A549 (cell line): ENCODE measurements at regions not wholly inside any gene's neighbourhood (a gene's known extent, or its start where the extent isn't known, plus 50 kb on each side); places are given as distances from the start of the nearest gene placed in this dataset.

Source experiments
- BHLHE40 ChIP-seq: IDR thresholded peaks from 2 replicates; pipeline ENCODE4 v1.6.1; 2012; ENCODE audit warnings: low read depth, low read length, inconsistent platforms
- CBX2 ChIP-seq: fragments of 200-600 bp; sonication (generic); IDR thresholded peaks from 2 replicates; pipeline ENCODE4 v1.6.1; 2016; ENCODE audit warnings: low read depth, mild to moderate bottlenecking, borderline replicate concordance
- EHMT2 ChIP-seq: fragments of 200-600 bp; sonication (generic); IDR thresholded peaks from 2 replicates; pipeline ENCODE4 v1.6.1; 2016; ENCODE audit warnings: antibody characterized with exemption, low read depth, mild to moderate bottlenecking, moderate library complexity
- ESRRA ChIP-seq: fragments of 150-350 bp; IDR thresholded peaks from 2 replicates; pipeline ENCODE4 v1.6.1; 2014; ENCODE audit warnings: mild to moderate bottlenecking, low read length, borderline replicate concordance
- FOSL2 ChIP-seq, 2 experiments: fragments of 450-650 bp in 1 of 2; fragments of >200 bp in 1 of 2; sonication (Bioruptor Twin) in 1 of 2; formaldehyde crosslinking; IDR thresholded peaks; 2 replicates each; pipeline versions ENCODE4 v1.5.0 to v1.6.1; 2016 to 2020; ENCODE audit warnings: mild to moderate bottlenecking in 1 of 2, moderate library complexity in 1 of 2
- HOXA7 ChIP-seq: fragments of 250-450 bp; sonication (Bioruptor Pico); IDR thresholded peaks from 2 replicates; pipeline ENCODE4 v1.5.0; 2020; ENCODE audit warnings: mild to moderate bottlenecking, moderate library complexity
- JUN ChIP-seq, 2 experiments: fragments of >200 bp; sonication (Bioruptor Twin); formaldehyde crosslinking; IDR thresholded peaks; 2 replicates in 1 of 2; 3 replicates in 1 of 2; pipeline ENCODE4 v1.6.1; 2016 to 2017
- POLR2A ChIP-seq: IDR thresholded peaks from 2 replicates; pipeline ENCODE4 v1.6.1; 2012; ENCODE audit warnings: mild to moderate bottlenecking, low read length
- RCOR1 ChIP-seq: fragments of 150-350 bp; IDR thresholded peaks from 2 replicates; pipeline ENCODE4 v1.6.1; 2014; ENCODE audit warnings: antibody characterized with exemption, low read length, low read depth
- RFX5 ChIP-seq: fragments of 450-650 bp; IDR thresholded peaks from 2 replicates; pipeline ENCODE4 v1.7.1; 2014; ENCODE audit warnings: antibody characterized with exemption, mild to moderate bottlenecking, moderate library complexity
- SMC3 ChIP-seq: fragments of >200 bp; sonication (Bioruptor Twin); formaldehyde crosslinking; IDR thresholded peaks from 3 replicates; pipeline ENCODE4 v1.6.1; 2018; ENCODE audit warnings: inconsistent platforms
- TF ChIP-seq, protein P1 (sequence below): fragments of >200 bp; sonication (Bioruptor Twin); formaldehyde crosslinking; IDR thresholded peaks from 3 replicates; pipeline ENCODE4 v1.5.1; 2016
- TF ChIP-seq, protein P2 (sequence below): fragments of 150-350 bp; IDR thresholded peaks from 2 replicates; pipeline ENCODE4 v1.6.1; 2014; ENCODE audit warnings: low read depth, mild to moderate bottlenecking, low read length
- TF ChIP-seq, protein P3 (sequence below): fragments of 250-450 bp; sonication (Bioruptor Pico); IDR thresholded peaks from 2 replicates; pipeline ENCODE4 v1.5.0; 2021; ENCODE audit warnings: mild to moderate bottlenecking, moderate library complexity, borderline replicate concordance

DNA sequence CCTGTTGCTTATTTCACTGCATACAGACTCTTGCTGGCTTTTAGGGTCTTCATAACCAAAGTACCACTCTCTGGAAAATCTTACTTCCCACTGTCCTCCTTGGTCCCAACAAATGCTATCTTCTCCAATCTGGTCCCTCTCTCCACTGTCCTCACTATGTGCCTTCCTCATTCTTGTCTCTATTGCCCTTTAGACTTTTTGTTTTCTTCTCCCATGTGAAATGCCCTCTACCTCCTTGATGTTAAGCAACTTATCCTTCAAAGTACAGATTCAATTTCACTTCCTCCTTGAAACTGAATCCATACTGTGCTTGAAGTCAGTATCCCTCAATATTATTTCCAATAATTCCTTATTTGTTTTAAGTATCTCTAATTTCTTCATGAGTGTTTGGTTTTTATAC lies 60.8 kb downstream of the CGGBP1 start:
- TF ChIP-seq, protein P1, sequence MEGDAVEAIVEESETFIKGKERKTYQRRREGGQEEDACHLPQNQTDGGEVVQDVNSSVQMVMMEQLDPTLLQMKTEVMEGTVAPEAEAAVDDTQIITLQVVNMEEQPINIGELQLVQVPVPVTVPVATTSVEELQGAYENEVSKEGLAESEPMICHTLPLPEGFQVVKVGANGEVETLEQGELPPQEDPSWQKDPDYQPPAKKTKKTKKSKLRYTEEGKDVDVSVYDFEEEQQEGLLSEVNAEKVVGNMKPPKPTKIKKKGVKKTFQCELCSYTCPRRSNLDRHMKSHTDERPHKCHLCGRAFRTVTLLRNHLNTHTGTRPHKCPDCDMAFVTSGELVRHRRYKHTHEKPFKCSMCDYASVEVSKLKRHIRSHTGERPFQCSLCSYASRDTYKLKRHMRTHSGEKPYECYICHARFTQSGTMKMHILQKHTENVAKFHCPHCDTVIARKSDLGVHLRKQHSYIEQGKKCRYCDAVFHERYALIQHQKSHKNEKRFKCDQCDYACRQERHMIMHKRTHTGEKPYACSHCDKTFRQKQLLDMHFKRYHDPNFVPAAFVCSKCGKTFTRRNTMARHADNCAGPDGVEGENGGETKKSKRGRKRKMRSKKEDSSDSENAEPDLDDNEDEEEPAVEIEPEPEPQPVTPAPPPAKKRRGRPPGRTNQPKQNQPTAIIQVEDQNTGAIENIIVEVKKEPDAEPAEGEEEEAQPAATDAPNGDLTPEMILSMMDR: no peak
- TF ChIP-seq EHMT2 (no peak), POLR2A (no peak), BHLHE40 (no peak), HOXA7 (CRISPR knock-in tag) (no peak), JUN (IDR thresholded peaks at IDR 0.05) (no peak), ESRRA (no peak), RFX5 (no peak), RCOR1 (no peak), SMC3 (no peak), FOSL2 (IDR thresholded peaks at IDR 0.05) (no peak), FOSL2 (CRISPR knock-in tag; IDR thresholded peaks at IDR 0.05) (no peak), CBX2 (no peak)
- TF ChIP-seq, protein P2, sequence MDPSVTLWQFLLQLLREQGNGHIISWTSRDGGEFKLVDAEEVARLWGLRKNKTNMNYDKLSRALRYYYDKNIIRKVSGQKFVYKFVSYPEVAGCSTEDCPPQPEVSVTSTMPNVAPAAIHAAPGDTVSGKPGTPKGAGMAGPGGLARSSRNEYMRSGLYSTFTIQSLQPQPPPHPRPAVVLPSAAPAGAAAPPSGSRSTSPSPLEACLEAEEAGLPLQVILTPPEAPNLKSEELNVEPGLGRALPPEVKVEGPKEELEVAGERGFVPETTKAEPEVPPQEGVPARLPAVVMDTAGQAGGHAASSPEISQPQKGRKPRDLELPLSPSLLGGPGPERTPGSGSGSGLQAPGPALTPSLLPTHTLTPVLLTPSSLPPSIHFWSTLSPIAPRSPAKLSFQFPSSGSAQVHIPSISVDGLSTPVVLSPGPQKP: no peak
- TF ChIP-seq, protein P3, sequence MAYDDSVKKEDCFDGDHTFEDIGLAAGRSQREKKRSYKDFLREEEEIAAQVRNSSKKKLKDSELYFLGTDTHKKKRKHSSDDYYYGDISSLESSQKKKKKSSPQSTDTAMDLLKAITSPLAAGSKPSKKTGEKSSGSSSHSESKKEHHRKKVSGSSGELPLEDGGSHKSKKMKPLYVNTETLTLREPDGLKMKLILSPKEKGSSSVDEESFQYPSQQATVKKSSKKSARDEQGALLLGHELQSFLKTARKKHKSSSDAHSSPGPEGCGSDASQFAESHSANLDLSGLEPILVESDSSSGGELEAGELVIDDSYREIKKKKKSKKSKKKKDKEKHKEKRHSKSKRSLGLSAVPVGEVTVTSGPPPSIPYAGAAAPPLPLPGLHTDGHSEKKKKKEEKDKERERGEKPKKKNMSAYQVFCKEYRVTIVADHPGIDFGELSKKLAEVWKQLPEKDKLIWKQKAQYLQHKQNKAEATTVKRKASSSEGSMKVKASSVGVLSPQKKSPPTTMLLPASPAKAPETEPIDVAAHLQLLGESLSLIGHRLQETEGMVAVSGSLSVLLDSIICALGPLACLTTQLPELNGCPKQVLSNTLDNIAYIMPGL: no peak
